ENCODE measurements at regions not wholly inside any gene's neighbourhood (a gene's known extent, or its start where the extent isn't known, plus 50 kb on each side); places are given as distances from the start of the nearest gene placed in this dataset.
A peak's percentile ranks its signal among the peaks of the same experiment; 100 is the strongest.

GRCh38 chr5:2896371-2897275 is 145.1 kb upstream of the IRX2 start:
- no peak for DNase-seq (ENCODE audit: low read depth, low spot score)

GRCh38 chr5:2895876-2896275 is 144.4 kb upstream of the IRX2 start:
- DNase-seq (ENCODE audit: low read depth, low spot score): no peak

- no peak for DNase-seq (ENCODE audit: low read depth, low spot score)
Measured at GRCh38 chr5:2895196-2895595, 143.7 kb upstream of the IRX2 start.

GRCh38 chr5:2894736-2895135 is 143.3 kb upstream of the IRX2 start:
- DNase-seq (ENCODE audit: low read depth, low spot score): peak; percentile 32

- DNase-seq (ENCODE audit: low read depth, low spot score): no peak
Measured at GRCh38 chr5:2894316-2894715, 142.8 kb upstream of the IRX2 start.

- DNase-seq (ENCODE audit: low read depth, low spot score): no peak
Measured at GRCh38 chr5:2892466-2893000, 141.1 kb upstream of the IRX2 start.

- no peak for DNase-seq (ENCODE audit: low read depth, low spot score)
Measured at GRCh38 chr5:2891781-2892180, 140.3 kb upstream of the IRX2 start.

- no peak for DNase-seq (ENCODE audit: low read depth, low spot score)
Measured at GRCh38 chr5:2890011-2890410, 138.5 kb upstream of the IRX2 start.

- DNase-seq (ENCODE audit: low read depth, low spot score): no peak
Measured at GRCh38 chr5:2888520-2889060, 137.1 kb upstream of the IRX2 start.

- no peak for DNase-seq (ENCODE audit: low read depth, low spot score)
Measured at GRCh38 chr5:2887481-2888348, 136.2 kb upstream of the IRX2 start.

GRCh38 chr5:2886531-2886930 is 135.1 kb upstream of the IRX2 start:
- DNase-seq (ENCODE audit: low read depth, low spot score): peak; percentile 48

GRCh38 chr5:2883771-2884170 is 132.3 kb upstream of the IRX2 start:
- no peak for DNase-seq (ENCODE audit: low read depth, low spot score)

- no peak for DNase-seq (ENCODE audit: low read depth, low spot score)
Measured at GRCh38 chr5:2879701-2880100, 128.2 kb upstream of the IRX2 start.

- DNase-seq (ENCODE audit: low read depth, low spot score): no peak
Measured at GRCh38 chr5:2877522-2877921, 126.0 kb upstream of the IRX2 start.

GRCh38 chr5:2876183-2876582 is 124.7 kb upstream of the IRX2 start:
- no peak for DNase-seq (ENCODE audit: low read depth, low spot score)

GRCh38 chr5:2874099-2874498 is 122.6 kb upstream of the IRX2 start:
- no peak for DNase-seq (ENCODE audit: low read depth, low spot score)

- no peak for DNase-seq (ENCODE audit: low read depth, low spot score)
Measured at GRCh38 chr5:2872676-2873075, 121.2 kb upstream of the IRX2 start.

- no peak for DNase-seq (ENCODE audit: low read depth, low spot score)
Measured at GRCh38 chr5:2871282-2871681, 119.8 kb upstream of the IRX2 start.

- no peak for DNase-seq (ENCODE audit: low read depth, low spot score)
Measured at GRCh38 chr5:2869471-2869870, 118.0 kb upstream of the IRX2 start.

GRCh38 chr5:2867373-2867933 is 116.0 kb upstream of the IRX2 start:
- no peak for DNase-seq (ENCODE audit: low read depth, low spot score)

GRCh38 chr5:2866662-2867372 is 115.3 kb upstream of the IRX2 start:
- no peak for DNase-seq (ENCODE audit: low read depth, low spot score)

All from ELF-1 (cell line).